OCI-LY1 (cell line): ENCODE measurements at regions not wholly inside any gene's neighbourhood (a gene's known extent, or its start where the extent isn't known, plus 50 kb on each side); places are given as distances from the start of the nearest gene placed in this dataset.

Experiments
- H2AFZ ChIP-seq: fragments of 200-600 bp; sonication (generic), shearing (Covaris generic); 2 replicates; pipeline ENCODE4 v1.6.0; 2014; ENCODE audit warnings: antibody characterized with exemption, mild to moderate bottlenecking, low read length
- H3F3A ChIP-seq: fragments of 200-600 bp; sonication (generic), shearing (Covaris generic); 2 replicates; pipeline ENCODE4 v1.6.0; 2014; ENCODE audit warnings: mild to moderate bottlenecking, antibody characterized with exemption, low read length, moderate library complexity; ENCODE audit not compliant: insufficient read depth
- H3K27ac ChIP-seq: fragments of 200-600 bp; sonication (generic); 2 replicates; pipeline ENCODE4 v1.5.1; 2014; ENCODE audit warnings: low read length, mixed run types, mild to moderate bottlenecking, low read depth; ENCODE audit not compliant: poor library complexity, severe bottlenecking
- H3K27me3 ChIP-seq: fragments of 200-600 bp; sonication (generic); 2 replicates; pipeline ENCODE4 v1.6.0; 2014; ENCODE audit warnings: antibody characterized with exemption, mild to moderate bottlenecking, low read length, moderate library complexity; ENCODE audit not compliant: insufficient read depth
- H3K36me3 ChIP-seq: fragments of 200-600 bp; sonication (generic); 2 replicates; pipeline ENCODE4 v1.6.1; 2014; ENCODE audit warnings: mild to moderate bottlenecking, antibody characterized with exemption, low read length, moderate library complexity, mixed read lengths; ENCODE audit not compliant: insufficient read depth
- H3K4me1 ChIP-seq: fragments of 200-600 bp; sonication (generic); 2 replicates; pipeline ENCODE4 v1.5.1; 2014; ENCODE audit warnings: mild to moderate bottlenecking, low read length, moderate library complexity; ENCODE audit not compliant: insufficient read depth, severe bottlenecking
- H3K4me2 ChIP-seq: fragments of 200-600 bp; sonication (generic), shearing (Covaris generic); 2 replicates; pipeline ENCODE4 v1.6.1; 2014; ENCODE audit warnings: low read length
- H3K4me3 ChIP-seq: fragments of 200-600 bp; sonication (generic); 2 replicates; pipeline ENCODE4 v1.5.1; 2014; ENCODE audit warnings: low read length, low read depth, mild to moderate bottlenecking, mixed read lengths; ENCODE audit not compliant: poor library complexity, severe bottlenecking
- H3K79me2 ChIP-seq: fragments of 200-600 bp; shearing (Covaris generic); 2 replicates; pipeline ENCODE4 v1.6.1; 2016; ENCODE audit warnings: mixed run types, low read length, mixed read lengths; ENCODE audit not compliant: insufficient read depth
- H3K9ac ChIP-seq: fragments of 200-600 bp; sonication (generic), shearing (Covaris generic); 2 replicates; pipeline ENCODE4 v1.6.1; 2014; ENCODE audit warnings: mild to moderate bottlenecking, low read length, mixed read lengths
- H3K9me2 ChIP-seq: fragments of 200-600 bp; sonication (generic), shearing (Covaris generic); 2 replicates; pipeline ENCODE4 v1.6.1; 2014; ENCODE audit warnings: low read depth, mild to moderate bottlenecking, low read length, mixed read lengths
- H3K9me3 ChIP-seq: fragments of 200-600 bp; shearing (Covaris generic); 2 replicates; pipeline ENCODE4 v1.6.1; 2014; ENCODE audit warnings: low read length, mixed read lengths
- H4K20me1 ChIP-seq: fragments of 200-600 bp; sonication (generic), shearing (Covaris generic); 2 replicates; pipeline ENCODE4 v1.6.0; 2016; ENCODE audit warnings: mild to moderate bottlenecking, low read length; ENCODE audit not compliant: insufficient read depth
- EZH2 ChIP-seq: fragments of 200-600 bp; sonication (generic), shearing (Covaris generic); IDR thresholded peaks from 2 replicates; pipeline ENCODE4 v1.8.0; 2017; ENCODE audit warnings: borderline replicate concordance, mixed run types, mild to moderate bottlenecking, antibody characterized with exemption, low read length, moderate library complexity, mixed read lengths
- TF ChIP-seq, protein P1 (sequence below): fragments of 200-600 bp; sonication (generic), shearing (Covaris generic); IDR thresholded peaks from 2 replicates; pipeline ENCODE4 v1.5.1; 2017; ENCODE audit warnings: mild to moderate bottlenecking, antibody characterized with exemption, low read length, moderate library complexity, mixed read lengths

DNA sequence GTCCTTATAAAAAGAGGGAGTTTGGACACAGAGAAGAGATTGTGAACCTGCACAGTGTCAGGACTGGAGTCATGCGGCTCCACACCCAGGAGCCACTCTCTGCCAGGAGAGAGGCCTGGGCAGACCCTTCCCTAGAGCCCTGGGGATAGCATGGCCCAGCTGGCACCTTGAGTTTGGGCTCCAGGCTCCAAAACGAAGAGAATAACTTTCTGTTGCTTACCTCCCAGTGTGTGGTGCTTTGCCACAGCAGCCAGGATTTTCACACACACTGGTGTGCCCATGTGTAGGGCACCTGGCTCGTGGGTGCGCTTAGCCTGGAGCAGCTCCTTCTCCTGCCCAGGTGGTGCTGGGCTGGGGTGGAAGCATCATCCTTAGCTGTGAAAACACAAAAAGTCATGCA, 344.3 kb downstream of the TEX29 start:
- Histone ChIP-seq H3K79me2 (no peaks in the 10 kb centered on the region), H3K4me2 (no peak overlapping the region), H3K4me3 (no peak overlapping the region), H3K9me3 (no peaks in the 10 kb centered on the region), H3K27ac (no peak overlapping the region), H3K36me3 (no peaks in the 10 kb centered on the region), H3K27me3 (no peaks in the 10 kb centered on the region), H2AFZ (no peak overlapping the region), H3K9me2 (no peaks in the 10 kb centered on the region), H4K20me1 (no peaks in the 10 kb centered on the region), H3K4me1 (no peaks in the 10 kb centered on the region), H3F3A (no peaks in the 10 kb centered on the region), H3K9ac (no peak overlapping the region)
- TF ChIP-seq, protein P1, sequence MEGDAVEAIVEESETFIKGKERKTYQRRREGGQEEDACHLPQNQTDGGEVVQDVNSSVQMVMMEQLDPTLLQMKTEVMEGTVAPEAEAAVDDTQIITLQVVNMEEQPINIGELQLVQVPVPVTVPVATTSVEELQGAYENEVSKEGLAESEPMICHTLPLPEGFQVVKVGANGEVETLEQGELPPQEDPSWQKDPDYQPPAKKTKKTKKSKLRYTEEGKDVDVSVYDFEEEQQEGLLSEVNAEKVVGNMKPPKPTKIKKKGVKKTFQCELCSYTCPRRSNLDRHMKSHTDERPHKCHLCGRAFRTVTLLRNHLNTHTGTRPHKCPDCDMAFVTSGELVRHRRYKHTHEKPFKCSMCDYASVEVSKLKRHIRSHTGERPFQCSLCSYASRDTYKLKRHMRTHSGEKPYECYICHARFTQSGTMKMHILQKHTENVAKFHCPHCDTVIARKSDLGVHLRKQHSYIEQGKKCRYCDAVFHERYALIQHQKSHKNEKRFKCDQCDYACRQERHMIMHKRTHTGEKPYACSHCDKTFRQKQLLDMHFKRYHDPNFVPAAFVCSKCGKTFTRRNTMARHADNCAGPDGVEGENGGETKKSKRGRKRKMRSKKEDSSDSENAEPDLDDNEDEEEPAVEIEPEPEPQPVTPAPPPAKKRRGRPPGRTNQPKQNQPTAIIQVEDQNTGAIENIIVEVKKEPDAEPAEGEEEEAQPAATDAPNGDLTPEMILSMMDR: no peak
- TF ChIP-seq EZH2: no peak

DNA sequence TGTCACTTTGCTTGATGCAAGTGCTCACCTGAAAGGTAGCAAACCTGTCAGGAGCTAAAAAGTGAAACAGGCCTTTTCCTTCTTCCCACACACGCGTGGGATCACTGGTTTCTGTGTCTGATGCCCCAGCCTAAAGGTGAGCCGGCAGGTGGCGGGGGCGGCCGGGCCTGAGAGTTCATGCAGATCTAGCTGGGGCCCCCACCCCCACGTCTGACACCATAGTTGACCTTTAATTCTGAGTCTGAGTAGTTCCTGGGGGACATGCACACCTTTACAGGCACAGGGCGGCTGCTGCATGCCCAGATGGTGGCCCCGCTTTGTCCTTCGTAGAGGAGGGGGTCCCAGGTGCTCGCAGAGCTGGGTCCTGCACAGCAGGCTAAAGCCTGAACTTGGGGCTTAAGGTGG, 345.3 kb downstream of the TEX29 start:
- Histone ChIP-seq H3K9ac (no peak overlapping the region), H3K9me2 (no peaks in the 10 kb centered on the region), H3K36me3 (no peaks in the 10 kb centered on the region), H3K27ac (no peak overlapping the region), H3K9me3 (no peaks in the 10 kb centered on the region), H3K4me3 (no peak overlapping the region), H2AFZ (no peak overlapping the region), H3K79me2 (no peaks in the 10 kb centered on the region), H3F3A (no peaks in the 10 kb centered on the region), H3K27me3 (no peaks in the 10 kb centered on the region), H3K4me2 (no peak overlapping the region), H3K4me1 (no peaks in the 10 kb centered on the region), H4K20me1 (no peaks in the 10 kb centered on the region)
- TF ChIP-seq, protein P1: no peak
- no peak for TF ChIP-seq EZH2

DNA sequence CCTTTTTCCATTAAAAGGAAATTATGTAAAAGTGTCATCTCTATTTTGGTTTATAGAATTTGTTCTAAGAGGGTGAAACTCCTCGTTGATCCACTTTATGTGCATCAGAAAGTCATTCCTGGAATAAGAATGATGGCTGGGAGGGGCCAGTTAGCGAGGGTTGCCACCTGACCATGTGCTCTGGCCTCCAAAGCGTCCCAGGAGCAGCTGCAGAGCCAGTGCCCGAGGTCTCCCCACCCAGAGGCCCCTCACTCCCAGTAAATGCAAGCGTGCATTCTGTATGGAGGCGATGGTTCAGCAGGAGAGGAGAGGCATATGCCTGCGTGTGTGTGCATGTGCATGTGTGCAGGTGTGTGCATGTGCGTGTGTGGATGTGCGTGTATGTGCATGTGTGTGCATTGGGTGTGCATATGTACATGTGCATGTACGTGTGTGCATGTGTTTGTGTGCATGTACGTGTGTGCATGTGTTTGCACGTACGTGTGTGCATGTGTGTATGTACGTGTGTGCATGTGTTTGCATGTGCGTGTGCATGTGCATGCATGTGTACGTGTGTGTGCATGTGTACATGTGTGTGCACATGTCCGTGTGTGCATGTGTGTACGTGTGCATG, 345.8 kb downstream of the TEX29 start:
- Histone ChIP-seq H4K20me1 (no peaks in the 10 kb centered on the region), H3K9me3 (no peaks in the 10 kb centered on the region), H3K27me3 (no peaks in the 10 kb centered on the region), H3K79me2 (no peaks in the 10 kb centered on the region), H2AFZ (no peak overlapping the region), H3K4me1 (no peaks in the 10 kb centered on the region), H3K4me3 (no peak overlapping the region), H3K4me2 (no peak overlapping the region), H3K36me3 (no peaks in the 10 kb centered on the region), H3K27ac (no peak overlapping the region), H3K9me2 (no peaks in the 10 kb centered on the region), H3K9ac (no peak overlapping the region), H3F3A (no peaks in the 10 kb centered on the region)
- TF ChIP-seq EZH2: no peak
- TF ChIP-seq, protein P1: no peak
